ENCODE measurements at regions not wholly inside any gene's neighbourhood (a gene's known extent, or its start where the extent isn't known, plus 50 kb on each side); places are given as distances from the start of the nearest gene placed in this dataset.

DNA sequence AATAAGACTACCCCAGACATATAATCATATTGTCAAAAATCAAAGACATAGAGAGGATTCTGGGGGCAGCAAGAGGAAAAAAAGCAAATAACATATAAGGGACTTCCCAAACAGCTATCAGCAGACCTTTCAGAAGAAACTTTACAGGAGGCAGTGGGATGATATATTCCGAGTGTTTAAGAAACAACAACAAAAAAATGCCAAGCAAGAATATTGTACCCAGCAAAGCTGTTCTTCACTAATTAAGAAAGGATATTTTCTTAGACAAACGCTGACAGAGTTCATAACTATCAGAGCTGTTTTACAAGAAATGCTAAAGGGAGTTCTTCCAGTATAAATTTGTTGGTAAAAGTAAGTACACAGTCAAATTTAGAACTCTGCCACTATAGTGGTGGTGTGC is 243.3 kb upstream of the AFDN start:
- DNase-seq = no peak

- no peak for DNase-seq
Measured at GRCh38 chr6:167588181-167588919, 238.4 kb upstream of the AFDN start.

DNA sequence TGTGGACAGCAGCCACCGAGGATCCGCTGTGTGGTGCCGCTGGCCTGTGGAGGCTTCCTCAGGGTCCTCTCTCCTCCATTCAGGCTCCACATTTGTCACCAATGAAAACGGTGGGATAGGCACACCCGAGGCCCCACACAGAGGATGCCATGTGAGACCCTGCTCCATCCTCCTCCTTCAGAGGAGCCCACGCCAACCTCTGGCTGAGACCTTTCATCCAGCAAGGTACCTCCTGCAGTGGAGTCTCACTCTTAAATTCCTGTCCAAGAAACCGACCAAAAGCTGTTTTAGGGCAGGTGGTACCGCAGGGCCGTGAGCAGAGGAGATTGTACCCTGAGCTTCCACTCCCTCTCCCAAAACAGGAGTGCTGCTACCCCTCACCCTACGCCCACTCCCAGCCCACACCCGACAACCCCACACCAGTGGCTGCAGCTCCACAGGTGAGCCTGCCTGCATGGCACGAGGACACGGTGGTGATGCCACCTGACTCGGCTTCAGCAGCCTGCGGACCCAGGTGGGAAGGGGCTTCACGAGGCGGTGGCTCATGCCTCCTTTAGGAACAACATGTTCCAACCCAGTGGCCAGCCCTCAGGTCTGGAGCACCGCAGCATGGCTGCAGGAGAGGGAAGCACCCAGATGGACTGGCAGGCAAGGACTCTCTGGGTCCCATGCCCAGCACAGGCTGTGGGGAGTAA is 237.6 kb upstream of the AFDN start:
- no peak for DNase-seq

DNA sequence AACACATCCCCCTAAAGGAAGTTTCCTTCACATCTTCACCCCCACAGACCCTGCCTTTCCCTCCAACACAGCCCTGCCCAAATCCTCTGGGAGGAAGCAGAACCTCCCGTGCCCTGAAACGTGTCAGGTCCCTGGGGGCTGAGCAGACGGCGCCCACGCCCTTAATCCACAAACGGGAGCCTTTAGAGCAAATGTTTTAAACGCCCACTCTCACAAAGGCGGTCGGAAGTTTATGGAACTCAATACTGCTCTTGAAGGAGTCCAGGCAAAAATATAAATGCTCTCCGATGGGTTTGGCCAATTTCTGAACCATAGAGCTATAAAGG is 237.1 kb upstream of the AFDN start:
- no peak for DNase-seq

GRCh38 chr6:167590193-167590592 is 236.5 kb upstream of the AFDN start:
- DNase-seq = no peak

Data from suppressor macrophage treated with lipopolysaccharide for 1 hour (primary cell).